NCI-H82 treated with DMSO at 0.1 percent for 48 hours (cell line): ENCODE measurements at regions not wholly inside any gene's neighbourhood (a gene's known extent, or its start where the extent isn't known, plus 50 kb on each side); places are given as distances from the start of the nearest gene placed in this dataset.
"Not testable (repeated sequence)": the region's sequence is repeated elsewhere in the genome, so short reads cannot be mapped to it uniquely, and the experiment has no call there.

Source experiments
- DNase-seq: peaks from one replicate; lab custom pipeline; 2025; ENCODE audit not compliant: unreplicated experiment; lab: John Stamatoyannopoulos, UW

GRCh38 chr10:3661271-3661670 is 123.7 kb downstream of the KLF6 start:
- no peak for DNase-seq

- no peak for DNase-seq
Observed at GRCh38 chr10:3660753-3661152, 124.3 kb downstream of the KLF6 start.

GRCh38 chr10:3659203-3659917 is 125.6 kb downstream of the KLF6 start:
- no peak for DNase-seq

DNA sequence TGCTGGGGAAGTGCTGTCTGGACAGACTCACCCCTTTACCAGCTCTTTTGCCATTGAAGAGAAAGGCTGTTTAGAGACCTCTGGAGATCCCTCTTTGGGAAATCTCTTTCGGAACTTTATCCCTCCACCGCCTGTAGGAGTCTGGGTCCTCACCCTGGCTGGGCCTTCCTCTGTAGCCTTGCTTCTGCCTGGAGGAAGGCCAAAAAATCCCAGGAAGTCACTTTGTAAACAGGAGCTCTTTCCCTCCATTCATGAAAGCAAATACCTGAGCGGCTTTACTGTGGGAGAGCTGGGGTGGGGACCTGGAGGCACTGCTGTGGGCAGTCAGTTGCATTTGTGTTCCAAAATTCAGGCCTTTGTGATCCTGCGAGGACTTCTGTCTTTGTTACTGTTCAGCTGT is 126.2 kb downstream of the KLF6 start:
- DNase-seq, result no peak

- DNase-seq, result no peak
Observed at GRCh38 chr10:3656214-3656613, 128.8 kb downstream of the KLF6 start.

DNA sequence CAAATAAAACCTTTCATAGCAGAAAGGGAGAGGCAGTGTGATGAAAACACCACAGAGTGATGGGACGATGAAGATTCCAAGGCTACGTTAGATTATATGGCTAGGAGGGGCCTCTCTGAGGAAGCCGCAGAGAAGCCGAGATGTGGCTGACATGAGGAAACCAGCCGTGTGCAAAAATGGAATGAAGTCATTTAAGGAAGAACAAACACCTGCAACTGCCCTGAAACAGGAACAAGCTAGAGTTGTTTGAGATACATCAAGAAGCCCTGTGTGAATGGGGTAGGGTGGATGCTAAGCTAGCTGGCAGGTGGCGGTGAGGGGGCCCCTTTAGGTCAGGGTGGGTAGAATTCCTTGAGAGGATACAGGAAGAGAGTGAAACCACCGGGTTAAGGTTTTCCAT is 129.5 kb downstream of the KLF6 start:
- no peak for DNase-seq

- DNase-seq, result no peak
Observed at GRCh38 chr10:3654980-3655379, 130.0 kb downstream of the KLF6 start.

GRCh38 chr10:3654496-3654895 is 130.5 kb downstream of the KLF6 start:
- DNase-seq, result no peak

DNA sequence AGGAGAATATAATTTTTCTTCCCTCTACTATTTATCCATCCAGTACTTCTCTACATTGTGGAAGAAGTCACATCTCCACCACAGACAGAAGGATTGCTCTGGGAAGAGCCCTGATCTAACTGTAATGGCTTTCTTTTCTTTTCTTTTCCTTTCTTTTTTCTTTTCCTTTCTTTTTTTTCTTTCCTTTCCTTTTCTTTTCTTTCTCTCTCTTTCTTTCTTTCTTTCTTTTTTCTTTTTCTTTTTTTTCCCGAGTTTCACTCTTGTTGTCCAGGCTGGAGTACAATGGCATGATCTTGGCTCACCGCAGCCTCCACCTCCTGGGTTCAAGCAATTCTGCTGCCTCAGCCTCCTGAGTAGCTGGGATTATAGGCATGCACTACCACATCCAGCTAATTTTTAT is 131.7 kb downstream of the KLF6 start:
- DNase-seq, result not testable (repeated sequence)

DNA sequence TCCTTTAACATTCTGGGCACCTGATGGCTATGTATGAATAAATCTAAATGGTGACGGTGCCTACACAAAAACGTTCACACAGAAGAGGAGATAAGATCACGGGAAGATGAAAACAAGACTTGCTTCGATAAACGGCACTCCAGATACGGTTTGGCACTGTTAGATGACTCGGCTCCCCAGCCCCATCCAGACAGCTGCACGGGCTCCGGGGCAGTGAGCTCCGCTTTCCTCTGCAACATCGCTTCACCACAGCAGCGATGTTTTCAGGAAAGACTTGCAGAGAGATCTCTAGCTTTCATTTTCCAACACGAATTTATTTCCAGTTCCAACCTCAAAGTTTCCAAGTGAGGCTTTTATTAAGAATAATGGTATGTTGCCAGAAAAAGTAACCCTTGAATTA is 132.1 kb downstream of the KLF6 start:
- no peak for DNase-seq

- DNase-seq, result no peak
Observed at GRCh38 chr10:3651969-3652653, 132.9 kb downstream of the KLF6 start.

GRCh38 chr10:3648576-3648975 is 136.4 kb downstream of the KLF6 start:
- no peak for DNase-seq

- DNase-seq, result no peak
Observed at GRCh38 chr10:3648170-3648569, 136.8 kb downstream of the KLF6 start.

DNA sequence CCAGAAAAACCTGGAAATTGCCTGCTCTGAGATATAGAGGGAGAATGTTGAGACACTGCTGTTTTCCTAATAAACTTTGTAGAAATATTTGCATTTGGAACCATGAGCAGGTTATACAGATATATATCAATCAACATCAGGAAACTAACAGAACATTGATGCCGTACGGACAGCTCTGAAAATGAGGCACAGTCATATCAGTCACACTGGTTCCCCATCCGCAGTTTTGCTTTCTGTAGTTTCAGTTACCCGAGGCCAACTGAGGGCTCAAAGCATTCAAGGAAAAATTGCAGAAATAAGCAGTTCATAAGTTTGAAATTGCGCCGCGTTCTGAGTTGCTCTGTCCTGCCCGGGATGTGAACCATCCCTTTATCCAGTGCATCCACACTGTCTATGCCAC is 137.9 kb downstream of the KLF6 start:
- DNase-seq, result no peak

- DNase-seq, result no peak
Observed at GRCh38 chr10:3645406-3645805, 139.6 kb downstream of the KLF6 start.

DNA sequence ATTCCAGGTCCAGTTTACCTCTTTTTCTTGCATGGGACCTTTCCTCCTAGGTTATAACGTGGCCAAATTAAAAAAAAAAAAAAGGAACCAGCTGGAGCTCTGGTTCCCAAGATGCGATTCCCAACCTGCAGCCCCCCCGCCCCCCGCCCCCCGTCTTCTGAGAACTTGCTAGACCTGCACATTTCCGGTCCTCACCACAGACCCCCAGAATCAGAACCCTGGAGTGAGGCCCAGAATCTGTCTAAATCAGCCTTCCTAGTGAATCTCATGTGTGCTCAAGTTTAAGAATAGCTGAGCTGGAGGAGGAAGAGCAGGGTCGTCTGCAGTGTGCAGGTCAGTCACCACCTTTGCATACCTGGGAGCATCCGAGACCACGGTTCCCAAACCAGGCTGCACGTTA is 144.2 kb downstream of the KLF6 start:
- DNase-seq, result no peak

- DNase-seq, result no peak
Observed at GRCh38 chr10:3639546-3639945, 145.5 kb downstream of the KLF6 start.

DNA sequence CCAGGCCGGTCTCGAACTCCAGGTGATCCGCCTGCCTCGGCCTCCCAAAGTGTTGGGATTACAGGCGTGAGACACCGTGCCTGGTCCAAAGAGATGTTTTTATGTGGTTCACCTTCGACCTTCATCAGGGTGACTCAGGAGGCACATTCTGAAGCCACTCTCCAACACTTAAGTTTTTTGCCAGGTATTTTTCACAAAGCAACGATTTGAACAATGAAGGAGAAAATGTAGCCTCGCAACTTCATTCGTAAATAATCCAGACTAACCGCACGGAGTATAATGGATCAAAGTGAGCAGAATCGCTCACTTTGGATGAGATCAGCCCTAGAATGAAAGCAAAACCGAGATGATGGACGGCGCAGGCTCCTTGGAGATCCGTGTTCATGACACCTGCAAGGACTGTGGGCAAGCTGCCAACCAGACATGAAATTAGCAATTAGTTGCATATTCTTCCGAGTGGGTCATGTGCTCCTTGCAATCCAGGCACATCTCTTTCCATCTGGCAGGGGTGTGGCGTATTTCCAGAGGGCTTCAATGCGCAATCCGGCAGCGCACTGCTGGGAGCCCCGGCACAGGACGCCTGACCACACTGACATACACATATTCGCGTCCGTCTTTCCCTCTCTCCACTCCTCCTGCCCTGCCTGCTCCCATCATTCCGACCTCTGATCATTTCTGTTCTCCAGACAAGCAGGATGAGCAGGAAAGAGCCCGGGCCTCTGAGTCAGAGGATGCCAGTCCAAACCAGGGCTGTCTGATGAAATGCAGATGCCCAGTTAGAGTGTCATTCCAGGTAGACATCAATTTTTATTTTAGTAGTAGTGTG is 148.4 kb downstream of the KLF6 start:
- DNase-seq, result no peak

GRCh38 chr10:3635697-3636096 is 149.3 kb downstream of the KLF6 start:
- DNase-seq, result no peak

DNA sequence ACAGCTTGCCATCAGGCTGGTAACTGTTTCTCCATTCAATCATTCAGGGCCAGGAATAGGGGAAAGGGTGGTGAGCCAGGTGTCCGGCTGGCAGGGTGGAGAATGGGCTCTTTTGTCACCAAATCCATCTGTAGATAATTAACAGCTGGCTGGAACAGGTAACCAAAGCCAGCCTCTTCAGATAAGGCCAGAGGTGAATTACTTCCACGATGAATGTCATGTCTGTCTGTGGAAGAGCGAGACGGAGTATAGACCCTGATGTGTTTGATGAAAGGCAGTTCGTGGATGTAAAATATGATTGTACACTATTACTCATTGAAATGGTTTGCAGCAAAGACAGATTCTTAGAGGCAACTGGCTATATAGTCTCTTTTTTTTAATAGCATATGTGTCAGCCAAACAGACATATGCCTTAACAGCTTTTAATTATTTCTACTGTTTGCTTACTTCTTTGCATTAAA is 149.8 kb downstream of the KLF6 start:
- no peak for DNase-seq

DNA sequence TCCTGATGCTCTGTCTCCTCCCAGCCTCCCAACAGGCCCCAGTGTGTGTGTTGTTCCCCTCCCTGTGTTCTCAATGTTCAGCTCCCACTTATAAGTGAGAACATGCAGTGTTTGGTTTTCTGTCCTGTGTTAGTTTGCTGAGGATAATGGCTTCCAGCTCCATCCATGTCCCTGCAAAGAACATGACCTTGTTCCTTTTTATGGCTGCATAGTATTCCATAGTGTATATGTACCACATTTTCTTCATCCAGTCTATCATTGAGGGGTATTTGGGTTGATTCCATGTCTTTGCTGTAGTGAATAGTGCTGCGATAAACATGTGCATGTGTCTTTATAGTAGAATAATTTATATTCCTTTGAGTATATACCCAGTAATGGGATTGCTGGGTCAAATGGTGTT is 150.4 kb downstream of the KLF6 start:
- not testable (repeated sequence) for DNase-seq
